Renal cortex interstitium (tissue), 11 donors: ENCODE measurements at regions not wholly inside any gene's neighbourhood (a gene's known extent, or its start where the extent isn't known, plus 50 kb on each side); places are given as distances from the start of the nearest gene placed in this dataset.

ENCODE experiments used
- DNase-seq, 11 donors: peaks; one replicate each; pipeline ENCODE4 v3.0.0-alpha.2; 2013; ENCODE audit warnings: low read depth in 9 of 11, low spot score in 4 of 11; ENCODE audit errors: extremely low read depth in 1 of 11

- DNase-seq: no peak
Observed at GRCh38 chr11:70630068-70630467, 231.7 kb downstream of the CTTN start.

- DNase-seq: no peak
Observed at GRCh38 chr11:70630816-70631623, 232.7 kb downstream of the CTTN start.

- DNase-seq: no peak
Observed at GRCh38 chr11:70631624-70632047, 233.3 kb downstream of the CTTN start.

- no peak for DNase-seq
Observed at GRCh38 chr11:70633610-70634009, 235.3 kb downstream of the CTTN start.

DNA sequence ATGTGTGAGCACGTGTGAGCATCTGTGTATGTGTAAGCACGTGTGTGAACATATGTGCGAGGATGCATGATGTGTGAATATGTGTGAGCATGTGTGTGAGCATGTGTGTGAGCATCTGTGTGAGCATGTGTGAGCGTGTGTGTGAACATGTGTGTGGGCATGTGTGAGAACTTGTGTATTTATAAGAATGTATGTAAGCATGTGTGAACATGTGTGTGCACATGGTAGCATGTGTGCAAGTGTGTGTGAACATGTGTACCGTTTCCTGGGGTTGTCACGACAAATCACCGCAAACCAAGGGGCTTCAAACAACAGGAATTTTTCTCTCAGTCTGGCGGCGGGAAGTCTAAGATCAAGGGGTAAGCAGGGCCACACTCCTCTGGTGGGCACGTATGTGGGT is 238.3 kb downstream of the CTTN start:
- DNase-seq: no peak

GRCh38 chr11:70637186-70637800 is 239.0 kb downstream of the CTTN start:
- no peak for DNase-seq

DNA sequence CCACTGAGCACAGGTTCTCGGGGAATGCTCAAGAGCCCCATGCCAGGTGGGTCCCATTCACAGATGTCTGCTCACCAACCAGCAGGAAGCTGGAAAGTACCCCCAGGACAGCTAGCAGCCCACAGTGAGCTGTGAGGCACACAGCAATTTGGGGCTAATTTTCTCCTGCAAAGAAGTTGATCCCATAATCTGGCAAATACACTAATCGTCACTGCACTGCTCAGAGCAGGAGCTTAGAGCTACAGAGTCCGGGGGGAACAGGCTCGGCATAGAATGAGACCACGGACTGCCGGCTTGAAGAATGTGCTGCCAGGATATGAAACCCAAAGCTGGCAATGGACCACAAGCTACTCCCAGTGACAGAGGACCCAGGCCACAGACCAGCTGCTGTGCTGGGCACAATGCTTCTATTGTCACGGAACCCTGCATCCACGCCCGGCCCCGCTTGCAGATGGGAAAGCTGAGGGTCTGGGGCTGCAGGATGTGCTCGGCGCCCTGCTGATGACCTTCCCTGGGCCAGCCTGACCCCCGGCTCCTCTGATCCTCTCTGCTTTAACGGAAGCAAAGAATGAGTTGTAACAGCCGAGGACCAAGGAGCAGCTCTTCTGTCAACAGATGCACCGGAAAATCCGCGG is 239.7 kb downstream of the CTTN start:
- DNase-seq: no peak

- no peak for DNase-seq
Observed at GRCh38 chr11:70640408-70640807, 242.1 kb downstream of the CTTN start.

DNA sequence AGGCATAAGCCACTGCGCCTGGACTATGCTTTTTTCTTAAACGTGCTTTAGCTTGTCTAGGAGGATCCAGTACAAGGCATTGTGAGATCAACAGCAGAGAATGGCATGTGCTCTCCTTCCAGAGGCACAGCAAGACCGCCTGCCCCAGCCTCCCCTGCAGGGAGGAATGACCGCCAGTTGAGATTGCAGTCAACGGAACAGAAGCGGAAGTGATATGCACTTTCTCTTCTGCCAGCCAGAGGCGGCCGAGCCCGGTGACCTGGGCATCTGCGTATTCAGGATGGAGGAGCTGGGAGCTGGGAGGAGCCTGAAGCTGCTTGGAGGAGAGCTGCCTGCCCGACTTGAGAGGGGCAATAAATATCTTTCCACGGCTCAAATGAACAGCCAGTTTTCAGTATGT is 243.0 kb downstream of the CTTN start:
- DNase-seq: no peak

GRCh38 chr11:70642266-70642665 is 243.9 kb downstream of the CTTN start:
- DNase-seq: no peak

DNA sequence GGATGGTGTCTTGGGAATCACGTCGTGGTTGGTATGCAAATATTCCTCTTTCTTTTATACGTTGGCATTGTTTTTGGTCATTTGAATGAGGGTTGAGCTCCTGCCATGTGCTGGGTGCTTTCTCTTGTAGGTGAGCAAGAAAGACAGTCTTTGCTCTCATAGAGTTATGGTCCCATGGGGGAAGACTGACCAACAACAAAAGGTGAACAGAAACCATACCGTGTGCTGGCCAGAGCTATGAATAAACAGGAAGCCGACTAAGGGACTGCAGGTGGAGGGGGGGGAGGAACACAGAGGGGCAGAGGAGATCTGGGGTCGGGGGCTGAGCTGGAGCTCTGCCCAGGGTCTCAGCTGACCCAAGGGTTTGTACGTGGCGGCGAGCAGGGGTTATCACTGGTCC is 245.3 kb downstream of the CTTN start:
- no peak for DNase-seq

GRCh38 chr11:70644343-70645060 is 246.2 kb downstream of the CTTN start:
- DNase-seq: no peak

DNA sequence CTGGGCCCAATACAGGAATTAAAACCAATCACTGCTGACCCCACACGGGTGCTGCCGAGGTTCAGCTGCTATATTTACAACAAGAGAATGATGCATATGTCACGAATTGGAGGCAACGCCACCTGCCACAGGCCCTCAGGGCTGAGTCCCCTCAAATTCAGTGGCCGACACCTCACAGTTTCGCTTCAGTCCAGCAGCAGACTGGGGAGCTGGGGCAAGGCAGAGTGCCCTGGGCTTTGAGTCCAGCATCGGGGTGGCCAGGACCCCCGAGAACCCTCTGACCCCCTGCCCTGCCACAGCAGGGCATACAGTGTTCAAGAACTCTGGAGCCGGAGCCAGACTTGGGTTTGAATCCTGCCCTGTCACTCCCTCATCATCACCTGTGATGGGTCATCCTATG is 247.2 kb downstream of the CTTN start:
- no peak for DNase-seq

- no peak for DNase-seq
Observed at GRCh38 chr11:70646272-70647049, 248.1 kb downstream of the CTTN start.

DNA sequence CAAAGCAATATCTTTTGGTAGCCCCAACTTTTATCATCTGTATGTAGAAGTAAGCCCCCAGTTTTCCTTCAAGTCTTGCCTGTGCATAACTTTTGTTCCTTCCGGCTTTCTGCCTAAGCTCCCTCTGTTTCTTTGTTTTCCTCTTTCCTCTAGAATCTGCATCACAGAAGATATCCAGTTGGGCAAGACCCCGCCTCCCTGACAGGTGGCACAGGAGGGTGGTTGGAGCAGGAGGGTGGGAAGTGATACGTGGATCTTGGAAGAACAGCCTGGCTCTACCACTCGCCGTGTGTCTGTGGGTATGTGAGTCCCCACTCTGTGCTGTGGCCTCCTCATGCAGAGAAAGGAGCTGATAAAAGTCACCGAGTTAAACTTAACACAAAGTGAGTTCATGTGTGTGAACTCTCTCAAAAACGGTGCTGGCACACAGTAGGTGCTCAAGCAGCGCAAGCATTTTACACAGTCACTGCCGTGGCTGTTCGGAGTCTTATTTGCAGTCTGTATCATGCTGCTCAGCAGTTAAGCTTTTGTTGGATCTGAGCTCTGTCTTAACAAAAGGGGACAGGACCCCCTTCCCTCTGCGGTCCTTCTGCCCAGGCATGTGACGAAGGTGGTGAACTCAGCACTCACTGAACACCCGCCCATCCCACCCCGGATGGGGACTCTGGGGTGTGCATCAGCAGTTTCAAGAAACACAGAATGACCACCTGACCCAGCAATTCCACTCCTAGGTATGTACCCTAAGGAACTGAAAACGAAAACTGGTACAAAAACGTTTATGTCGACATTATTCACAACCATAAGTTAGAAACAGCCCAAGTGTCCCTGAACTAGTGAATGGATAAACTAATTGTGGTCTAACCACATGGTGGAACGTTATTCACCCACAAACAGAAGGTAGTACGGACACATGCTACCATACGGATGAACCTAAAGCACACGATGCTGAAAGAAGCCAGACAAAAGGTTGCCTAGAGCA is 249.1 kb downstream of the CTTN start:
- DNase-seq: no peak

DNA sequence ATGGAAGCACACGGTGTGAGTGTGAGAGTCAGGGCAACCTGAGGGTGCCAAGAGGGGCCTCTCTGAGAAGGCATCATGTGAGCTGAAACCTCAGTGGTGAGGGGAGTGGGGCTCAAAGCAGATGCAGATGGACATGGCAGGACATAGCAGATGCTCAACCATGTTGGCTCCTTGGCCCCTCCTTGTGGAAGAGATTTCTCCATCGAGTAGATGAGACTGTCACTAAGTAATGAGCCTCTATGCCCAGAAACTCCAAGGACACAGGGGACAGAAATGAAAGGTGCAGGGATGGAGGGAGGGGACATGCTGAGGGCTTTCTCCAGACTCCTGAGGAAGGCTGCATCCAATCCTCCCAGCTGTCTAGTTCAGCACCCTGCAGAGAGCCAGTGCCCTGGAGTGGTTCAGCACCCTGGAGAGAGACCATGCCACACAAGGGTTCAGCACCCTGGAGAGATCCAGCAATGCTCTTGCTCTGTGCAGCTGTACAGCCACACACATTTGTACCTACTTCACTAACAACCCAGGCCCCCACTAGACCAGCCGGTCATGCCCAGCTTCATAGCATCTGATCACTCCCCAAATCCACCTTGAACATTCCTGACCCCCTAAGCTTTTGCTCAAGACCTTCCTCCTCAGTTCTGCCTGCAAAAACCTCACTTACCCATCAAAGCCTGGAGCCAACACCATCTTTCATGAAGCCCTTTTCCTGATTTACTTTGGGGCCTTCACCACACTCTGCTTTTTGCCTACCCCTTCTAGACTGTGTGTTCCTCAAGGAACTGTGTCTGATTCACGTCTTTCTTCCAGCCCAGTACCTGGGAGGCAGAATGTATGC is 252.0 kb downstream of the CTTN start:
- DNase-seq: peak; percentile 67 to 89 (median 85)

DNA sequence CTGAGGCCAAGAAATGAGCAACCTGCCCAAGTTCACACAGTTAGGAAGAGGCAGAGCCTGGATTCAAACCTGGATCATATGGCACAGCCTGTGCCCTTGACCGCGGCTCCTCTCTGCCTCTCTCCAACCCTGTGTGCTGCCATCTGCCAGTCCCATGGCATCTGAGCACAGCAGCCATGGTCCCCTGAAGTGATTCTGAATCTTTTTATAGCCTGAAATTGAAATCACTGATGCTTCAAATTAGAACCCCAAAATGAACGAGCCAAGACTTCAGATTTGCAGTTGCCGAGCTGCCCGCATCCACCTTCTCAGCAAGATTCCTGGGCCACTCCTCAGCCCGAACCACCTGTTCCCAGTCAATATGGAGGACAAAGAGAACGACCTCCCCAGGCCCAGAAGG is 252.7 kb downstream of the CTTN start:
- DNase-seq: no peak
